Activated gamma-delta T cell treated with anti-CD3 and anti-CD28 coated beads, Interleukin-2, amount 50 U/mL, for 16 hours (primary cell): ENCODE measurements at regions not wholly inside any gene's neighbourhood (a gene's known extent, or its start where the extent isn't known, plus 50 kb on each side); places are given as distances from the start of the nearest gene placed in this dataset.

Experiments used
- DNase-seq: peaks from one replicate; pipeline ENCODE4 v3.0.0-alpha.2; 2020; ENCODE audit warnings: low read depth

GRCh38 chr2:226199555-226199954, 600.1 kb downstream of the IRS1 start:
- DNase-seq, result no peak

- DNase-seq, result no peak
Observed at GRCh38 chr2:226198956-226199355, 600.7 kb downstream of the IRS1 start.

- no peak for DNase-seq
Observed at GRCh38 chr2:226190479-226191252, 609.0 kb downstream of the IRS1 start.

- DNase-seq, result no peak
Observed at GRCh38 chr2:226189061-226189460, 610.6 kb downstream of the IRS1 start.

GRCh38 chr2:226187616-226188015, 612.0 kb downstream of the IRS1 start:
- no peak for DNase-seq

- DNase-seq, result no peak
Observed at GRCh38 chr2:226187156-226187555, 612.5 kb downstream of the IRS1 start.

GRCh38 chr2:226185616-226186211, 613.9 kb downstream of the IRS1 start:
- DNase-seq, result no peak

- no peak for DNase-seq
Observed at GRCh38 chr2:226184940-226185615, 614.5 kb downstream of the IRS1 start.

- no peak for DNase-seq
Observed at GRCh38 chr2:226184540-226184939, 615.1 kb downstream of the IRS1 start.

GRCh38 chr2:226183550-226183949, 616.1 kb downstream of the IRS1 start:
- DNase-seq, result no peak

- DNase-seq, result no peak
Observed at GRCh38 chr2:226183033-226183432, 616.6 kb downstream of the IRS1 start.

- DNase-seq, result no peak
Observed at GRCh38 chr2:226181909-226182308, 617.7 kb downstream of the IRS1 start.

- DNase-seq, result no peak
Observed at GRCh38 chr2:226180281-226180884, 619.2 kb downstream of the IRS1 start.

- DNase-seq, result no peak
Observed at GRCh38 chr2:226179010-226179409, 620.6 kb downstream of the IRS1 start.

- no peak for DNase-seq
Observed at GRCh38 chr2:226176283-226176984, 623.2 kb downstream of the IRS1 start.

GRCh38 chr2:226174390-226174789, 625.2 kb downstream of the IRS1 start:
- no peak for DNase-seq

- DNase-seq, result no peak
Observed at GRCh38 chr2:226172939-226173338, 626.7 kb downstream of the IRS1 start.

- DNase-seq, result no peak
Observed at GRCh38 chr2:226172309-226172708, 627.3 kb downstream of the IRS1 start.

- no peak for DNase-seq
Observed at GRCh38 chr2:226169751-226170581, 629.7 kb downstream of the IRS1 start.

GRCh38 chr2:226168496-226169160, 631.0 kb downstream of the IRS1 start:
- DNase-seq, result no peak

- no peak for DNase-seq
Observed at GRCh38 chr2:226164512-226164911, 635.1 kb downstream of the IRS1 start.
